GM21423 (cell line): ENCODE measurements at regions not wholly inside any gene's neighbourhood (a gene's known extent, or its start where the extent isn't known, plus 50 kb on each side); places are given as distances from the start of the nearest gene placed in this dataset.
"Not testable (repeated sequence)": the region's sequence is repeated elsewhere in the genome, so short reads cannot be mapped to it uniquely, and the experiment has no call there.

ENCODE experiments used
- ATAC-seq: cut with Tn5 transposase; IDR thresholded peaks from one replicate; pipeline ENCODE4 v1.9.1; 2021; ENCODE audit warnings: mild to moderate bottlenecking, moderate library complexity; ENCODE audit not compliant: unreplicated experiment

DNA sequence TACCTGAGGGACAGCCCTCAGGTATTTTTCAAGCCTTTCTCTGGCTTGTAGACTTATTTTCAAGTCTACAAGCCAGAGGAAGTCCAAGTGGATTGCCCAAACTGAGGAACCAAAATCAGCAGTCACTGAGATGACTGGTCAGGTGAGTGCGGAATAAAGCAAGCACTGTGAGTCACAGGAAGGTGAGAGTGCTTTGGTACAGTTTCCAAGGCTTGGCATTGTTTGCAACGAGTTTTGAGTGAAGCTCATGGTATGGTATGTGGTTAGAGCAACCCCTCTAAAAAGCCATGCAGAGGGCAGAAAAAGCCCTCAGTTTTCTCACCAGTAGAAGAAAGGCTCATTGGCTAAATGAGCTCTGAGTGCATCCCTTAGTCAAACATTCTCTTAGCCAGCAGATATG, 112.8 kb upstream of the EOLA2 start:
- ATAC-seq: no peak

- ATAC-seq: no peak
Measured at GRCh38 chrX:150052226-150052625, 113.9 kb upstream of the EOLA2 start.

DNA sequence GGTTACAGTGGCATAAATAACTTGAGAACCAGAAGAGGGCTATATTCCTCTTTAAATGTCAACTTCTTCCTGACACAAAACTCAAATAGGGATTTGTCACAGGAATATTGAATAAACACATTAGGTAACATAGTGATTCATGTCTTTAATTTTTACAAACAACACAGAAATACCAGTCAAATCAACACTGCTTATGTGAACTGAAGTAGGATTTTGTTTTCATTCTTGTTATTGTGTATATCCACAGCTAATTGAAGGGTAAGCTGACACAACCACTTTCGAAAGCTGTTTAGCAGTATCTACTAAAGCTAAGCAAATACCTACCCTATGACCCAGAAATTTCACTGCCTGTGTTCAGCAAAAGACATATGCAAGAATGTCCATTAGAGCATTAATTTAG, 120.4 kb upstream of the EOLA2 start:
- no peak for ATAC-seq

- ATAC-seq: no peak
Measured at GRCh38 chrX:150060406-150060805, 122.1 kb upstream of the EOLA2 start.

DNA sequence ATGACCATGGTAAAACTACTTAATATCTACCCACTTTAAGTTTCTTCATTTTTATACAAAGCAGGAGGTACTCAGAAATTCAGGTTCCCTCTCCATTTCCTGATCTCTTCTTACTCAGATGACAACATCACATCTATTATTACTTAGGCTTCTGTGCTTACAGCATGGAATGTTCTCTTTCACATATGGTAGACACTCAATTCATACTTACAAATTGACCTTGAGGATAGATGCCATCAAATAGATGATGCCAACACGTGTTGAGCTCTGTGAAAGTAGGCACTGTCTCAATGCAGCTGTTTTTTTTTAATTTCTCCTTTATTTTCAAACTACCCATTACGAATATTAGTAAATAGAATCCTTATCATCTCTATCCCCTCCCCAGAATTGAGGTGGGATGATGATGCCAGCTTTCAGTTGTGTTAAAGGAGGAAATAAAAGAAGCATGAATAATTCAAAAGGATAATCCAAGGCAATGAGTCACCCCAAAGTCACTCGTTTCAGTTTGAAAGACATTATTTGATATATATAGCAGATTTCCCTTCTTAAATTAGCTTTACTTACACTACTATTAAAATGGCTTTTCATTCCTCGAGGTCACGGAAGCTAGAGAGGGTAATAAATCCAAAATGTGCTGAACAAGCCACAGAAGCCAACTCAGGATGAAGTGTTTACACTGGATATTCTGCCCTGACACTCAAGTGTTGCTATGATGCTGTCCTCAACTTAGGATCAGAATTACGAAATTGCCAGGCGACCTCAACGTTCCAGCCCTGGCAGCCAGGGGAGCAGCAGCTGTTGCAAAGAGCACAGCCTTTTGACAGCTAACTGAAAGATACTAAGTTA, 124.2 kb upstream of the EOLA2 start:
- ATAC-seq: no peak

- ATAC-seq: no peak
Measured at GRCh38 chrX:150063138-150063518, 124.8 kb upstream of the EOLA2 start.

- ATAC-seq: no peak
Measured at GRCh38 chrX:150063674-150064073, 125.4 kb upstream of the EOLA2 start.

GRCh38 chrX:150074175-150074574, 135.9 kb upstream of the EOLA2 start:
- no peak for ATAC-seq

- no peak for ATAC-seq
Measured at GRCh38 chrX:150080497-150080896, 142.2 kb upstream of the EOLA2 start.

DNA sequence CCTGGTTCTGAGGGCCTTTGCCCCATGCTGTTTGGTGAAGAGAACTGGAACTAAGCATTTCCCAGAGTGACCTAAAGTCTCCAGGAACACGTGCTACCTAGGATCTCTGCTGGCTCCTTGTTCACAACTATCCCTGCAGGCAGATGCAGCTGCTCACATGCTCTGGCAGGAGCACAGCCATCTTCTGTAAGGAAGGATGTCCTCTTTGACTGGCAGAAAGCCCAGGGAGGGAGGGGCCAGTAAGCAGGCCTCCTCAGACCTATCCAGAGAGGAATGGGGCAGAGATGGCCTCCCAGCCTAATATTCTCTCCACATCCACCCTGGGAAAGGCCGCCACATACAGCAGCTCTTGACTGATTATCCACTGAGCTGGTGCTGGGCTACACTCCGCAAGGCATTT, 142.8 kb upstream of the EOLA2 start:
- no peak for ATAC-seq

DNA sequence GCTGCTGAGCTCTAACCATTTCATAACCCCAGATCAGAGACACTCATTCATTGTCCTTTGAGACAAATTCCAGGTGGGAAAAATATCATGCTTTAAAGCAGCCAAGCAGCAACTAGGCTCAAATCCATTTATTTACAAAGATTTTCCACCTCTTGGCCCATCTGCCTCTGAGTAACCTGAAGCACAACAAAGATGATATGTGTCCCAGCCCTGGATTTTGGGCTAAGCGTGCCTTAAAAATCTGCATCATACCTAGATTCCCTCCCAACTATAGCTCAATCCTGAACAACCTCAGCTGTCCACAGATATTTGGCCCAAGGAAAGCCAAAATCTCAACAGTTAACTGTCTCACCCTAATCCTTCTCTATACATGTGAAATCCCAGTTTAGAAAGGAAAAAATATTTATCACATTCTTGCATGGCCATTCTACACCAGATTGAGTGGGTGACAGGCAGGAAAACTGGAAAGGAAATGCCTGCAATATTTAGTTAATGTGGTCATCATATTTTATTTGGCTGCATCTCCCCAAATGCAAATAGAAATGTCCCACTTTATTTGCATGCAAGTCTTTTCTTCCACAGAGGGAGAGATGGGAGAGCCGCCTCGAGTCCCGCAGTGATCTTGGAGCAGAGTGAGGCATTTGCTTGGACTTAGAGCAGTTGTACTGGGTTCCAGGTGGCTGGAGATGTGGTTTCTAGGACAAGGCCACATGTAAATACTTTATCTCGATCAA, 146.4 kb upstream of the EOLA2 start:
- no peak for ATAC-seq

GRCh38 chrX:150085881-150086280, 147.6 kb upstream of the EOLA2 start:
- ATAC-seq: no peak

GRCh38 chrX:150086371-150086770, 148.1 kb upstream of the EOLA2 start:
- ATAC-seq: no peak

DNA sequence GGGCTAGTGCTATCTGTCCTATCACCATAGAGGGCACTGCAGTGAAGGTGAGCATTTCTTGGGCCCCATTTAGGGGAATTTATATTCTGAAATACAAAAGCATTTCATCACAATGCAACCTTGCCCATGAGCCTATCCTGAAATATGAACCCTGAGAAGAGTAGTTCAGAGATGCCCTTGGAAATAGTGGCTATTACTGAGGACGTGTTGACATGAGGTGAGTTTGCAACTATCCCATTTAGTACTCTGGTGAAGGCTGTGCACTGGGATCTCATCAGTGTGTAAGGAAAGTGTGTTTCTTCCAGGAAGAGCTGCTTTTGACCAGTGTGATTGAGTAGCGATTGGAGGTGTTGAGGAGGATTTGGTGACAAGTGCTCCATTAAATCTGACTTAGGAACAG, 149.3 kb upstream of the EOLA2 start:
- ATAC-seq: no peak

DNA sequence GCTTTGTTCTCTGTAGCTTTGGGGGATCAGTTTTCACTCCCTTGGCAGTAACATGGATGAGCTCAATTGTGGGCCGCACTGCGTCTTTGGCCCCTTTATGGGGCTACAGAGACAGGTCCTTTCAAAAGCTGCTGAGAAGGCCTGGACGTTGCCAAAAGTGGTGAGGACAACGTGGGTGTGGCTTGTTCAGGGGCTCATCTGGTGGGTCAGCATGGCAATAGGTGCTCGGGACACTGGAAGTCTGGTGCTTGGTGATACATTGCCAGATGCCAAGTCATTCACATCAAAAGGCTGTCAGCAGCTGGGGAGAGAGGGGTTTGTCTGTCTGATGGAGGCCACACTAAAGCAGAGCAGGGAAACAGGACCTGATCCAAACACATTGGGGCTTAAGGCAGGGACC, 149.8 kb upstream of the EOLA2 start:
- ATAC-seq: no peak

GRCh38 chrX:150088766-150089518, 150.7 kb upstream of the EOLA2 start:
- no peak for ATAC-seq

GRCh38 chrX:150091300-150091699, 153.0 kb upstream of the EOLA2 start:
- not testable (repeated sequence) for ATAC-seq

- no peak for ATAC-seq
Measured at GRCh38 chrX:150092549-150092948, 154.3 kb upstream of the EOLA2 start.

DNA sequence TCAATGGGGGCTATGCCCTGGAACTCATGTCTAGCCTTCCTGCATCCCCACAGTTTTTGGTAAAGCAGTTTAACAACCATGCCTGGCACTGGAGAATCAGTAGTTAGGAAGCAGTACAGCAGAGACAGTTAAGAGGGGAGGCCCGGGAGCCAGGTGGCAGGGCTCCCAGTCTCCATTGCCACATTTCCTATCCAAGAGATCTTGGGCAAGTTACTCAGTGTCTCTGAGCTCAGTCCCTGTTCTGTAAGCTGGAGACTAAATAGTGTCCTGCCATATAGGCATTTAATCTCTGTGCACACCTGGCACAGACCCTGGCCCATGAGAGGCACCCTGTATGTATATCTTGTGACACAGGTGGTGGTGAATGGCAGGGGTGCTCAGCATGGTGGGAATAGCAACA, 156.1 kb upstream of the EOLA2 start:
- no peak for ATAC-seq

DNA sequence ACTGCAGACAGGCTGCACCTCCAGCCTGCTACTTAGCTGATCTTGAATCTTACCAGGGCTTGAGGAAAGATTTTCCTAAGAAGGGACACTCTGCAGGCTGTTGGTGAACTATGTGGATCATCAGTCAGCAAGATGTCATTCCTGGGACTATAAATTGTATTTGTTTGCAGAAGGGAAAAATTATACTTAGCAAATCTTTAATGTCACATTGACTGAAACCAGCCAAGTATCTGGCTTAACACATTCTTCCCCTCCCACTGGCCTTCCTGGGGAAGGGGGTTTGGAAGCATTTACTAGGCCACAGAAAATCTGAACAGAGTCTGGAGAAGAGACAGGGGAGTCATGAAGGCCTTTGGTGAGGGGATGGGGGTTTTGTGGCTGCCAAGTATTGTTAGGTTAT, 156.7 kb upstream of the EOLA2 start:
- no peak for ATAC-seq

DNA sequence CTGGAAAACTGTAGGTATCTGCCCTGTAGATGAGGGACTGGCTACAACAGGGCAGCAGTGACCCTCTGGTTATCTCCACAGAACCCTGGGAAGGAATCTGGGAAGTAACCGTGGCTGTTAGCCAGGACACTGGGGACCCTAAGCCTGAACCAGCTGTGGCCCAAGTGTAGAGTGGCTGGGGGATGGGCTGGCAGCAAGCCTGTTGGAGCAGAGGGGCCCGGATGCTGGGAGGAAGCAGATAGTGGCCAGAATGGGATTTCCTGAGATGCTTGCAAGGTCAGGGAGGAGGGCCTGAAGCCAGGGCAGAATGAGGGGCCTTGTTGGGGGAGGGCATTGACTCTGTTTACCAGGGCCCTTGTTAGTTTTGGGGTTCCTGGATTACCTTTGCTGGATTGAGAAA, 161.0 kb upstream of the EOLA2 start:
- no peak for ATAC-seq

DNA sequence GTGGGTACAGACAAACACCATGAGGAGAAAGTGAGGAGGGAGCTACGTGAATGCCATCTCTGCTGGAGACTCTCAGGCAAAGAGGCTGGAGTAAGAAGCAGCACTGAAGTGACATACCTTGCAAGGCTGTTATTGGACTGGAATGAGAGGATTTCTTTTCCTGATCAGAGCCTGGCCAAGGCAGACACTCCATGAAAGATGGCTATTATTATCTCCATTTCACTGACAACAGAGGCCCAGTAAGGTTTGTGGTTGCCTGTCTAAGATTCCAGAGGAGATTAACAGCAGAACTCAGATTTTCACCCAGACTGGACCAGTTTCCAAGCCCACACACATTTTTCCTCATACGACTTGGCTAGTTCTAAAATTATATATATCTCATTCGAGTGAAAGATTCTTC, 162.0 kb upstream of the EOLA2 start:
- ATAC-seq: no peak
